Cardiac fibroblast (primary cell): ENCODE measurements at regions not wholly inside any gene's neighbourhood (a gene's known extent, or its start where the extent isn't known, plus 50 kb on each side); places are given as distances from the start of the nearest gene placed in this dataset.
A peak's percentile ranks its signal among the peaks of the same experiment; 100 is the strongest.
"Not testable (repeated sequence)": the region's sequence is repeated elsewhere in the genome, so short reads cannot be mapped to it uniquely, and the experiment has no call there.

ENCODE experiments used
- DNase-seq, 2 donors: peaks; one replicate each; pipeline versions ENCODE4 v3.0.0 to v3.0.0-alpha.2; 2010; ENCODE audit warnings: low read depth in 2 of 2
- H3K4me3 ChIP-seq, 2 donors: replicated peaks in 1 of 2; 1 replicate in 1 of 2; 2 replicates in 1 of 2; pipeline ENCODE4 v1.5.1; 2011; ENCODE audit warnings: low read depth in 2 of 2, low read length in 2 of 2, mild to moderate bottlenecking in 2 of 2, moderate library complexity in 1 of 2
- CTCF ChIP-seq: IDR thresholded peaks from one replicate; pipeline ENCODE4 v1.5.1; 2011; ENCODE audit warnings: low read depth, mild to moderate bottlenecking, low read length, inconsistent platforms

- DNase-seq = peak; percentile 59 to 68
- no peak for TF ChIP-seq CTCF
- no peak overlapping the region for H3K4me3 ChIP-seq
Measured at GRCh38 chr13:89514534-89515312, 1832.8 kb upstream of the MIR17HG start.

GRCh38 chr13:89515948-89516347, 1831.5 kb upstream of the MIR17HG start:
- TF ChIP-seq CTCF = no peak
- DNase-seq = no peak
- no peak overlapping the region for H3K4me3 ChIP-seq

- no peak for DNase-seq
- no peak overlapping the region for H3K4me3 ChIP-seq
- TF ChIP-seq CTCF = no peak
Measured at GRCh38 chr13:89518289-89519077, 1829.0 kb upstream of the MIR17HG start.

- TF ChIP-seq CTCF = no peak
- DNase-seq = no peak
- H3K4me3 ChIP-seq = no peak overlapping the region
Measured at GRCh38 chr13:89520468-89520867, 1827.0 kb upstream of the MIR17HG start.

GRCh38 chr13:89521672-89522071, 1825.8 kb upstream of the MIR17HG start:
- not testable (repeated sequence) for DNase-seq

GRCh38 chr13:89541091-89542030, 1806.1 kb upstream of the MIR17HG start:
- no peak for TF ChIP-seq CTCF
- DNase-seq = no peak
- H3K4me3 ChIP-seq = no peak overlapping the region

More at GRCh38 chr13:89521672-89522071, 1825.8 kb upstream of the MIR17HG start:
- not testable (repeated sequence) for H3K4me3 ChIP-seq
